Right cardiac atrium (tissue), 5 donors: ENCODE measurements at regions not wholly inside any gene's neighbourhood (a gene's known extent, or its start where the extent isn't known, plus 50 kb on each side); places are given as distances from the start of the nearest gene placed in this dataset.

Experiments used
- ATAC-seq, 2 donors: fragments of 200-7000 bp; cut with Tn5 transposase; one replicate each; pipeline versions ENCODE4 v1.8.0 to v1.9.1; 2020; ENCODE audit warnings: moderate library complexity in 2 of 2, mild to moderate bottlenecking in 1 of 2
- DNase-seq, 3 donors: peaks; one replicate each; pipeline ENCODE4 v3.0.0-alpha.2; 2020
- H3K27ac ChIP-seq: one replicate; pipeline ENCODE4 v1.5.1; 2013; ENCODE audit warnings: mild to moderate bottlenecking, low read length, control low read depth, moderate library complexity
- H3K27me3 ChIP-seq: one replicate; pipeline ENCODE4 v1.6.1; 2013; ENCODE audit not compliant: control insufficient read depth, insufficient read depth
- H3K4me1 ChIP-seq: one replicate; pipeline ENCODE4 v1.6.1; 2013; ENCODE audit warnings: low read length; ENCODE audit not compliant: control insufficient read depth, insufficient read depth
- H3K4me3 ChIP-seq: one replicate; pipeline ENCODE4 v1.5.1; 2013; ENCODE audit warnings: low read length, control low read depth
- H3K9me3 ChIP-seq: one replicate; pipeline ENCODE4 v1.6.1; 2013; ENCODE audit warnings: low read length; ENCODE audit not compliant: control insufficient read depth
- WGBS: extraction: QIAGEN DNeasy Blood & Tissue Kit; methylation state at CpG from one replicate; pipeline ENCODE4 v1.1.7; 2013; 5-methylcytosine and 5-hydroxymethylcytosine counted together
- intact Hi-C, 4 donors: fragments of 100-400 bp; cut with DNase I; formaldehyde crosslinking; loops; one replicate each; pipeline versions ENCODE4 v1.11.0 to v1.14.0; 2022 to 2023
- donor health status: healthy with polysubstance abuse.
- donor health status: DM: no; HTN: yes; CAD: no.
- donor health status: DM: no; HTN: no; CAD: no.
- donor health status: DM: no; HTN: yes; CAD: no; lungs with severe emphysema.
- donor health status: DM: yes; HTN: yes; CAD: no.

DNA sequence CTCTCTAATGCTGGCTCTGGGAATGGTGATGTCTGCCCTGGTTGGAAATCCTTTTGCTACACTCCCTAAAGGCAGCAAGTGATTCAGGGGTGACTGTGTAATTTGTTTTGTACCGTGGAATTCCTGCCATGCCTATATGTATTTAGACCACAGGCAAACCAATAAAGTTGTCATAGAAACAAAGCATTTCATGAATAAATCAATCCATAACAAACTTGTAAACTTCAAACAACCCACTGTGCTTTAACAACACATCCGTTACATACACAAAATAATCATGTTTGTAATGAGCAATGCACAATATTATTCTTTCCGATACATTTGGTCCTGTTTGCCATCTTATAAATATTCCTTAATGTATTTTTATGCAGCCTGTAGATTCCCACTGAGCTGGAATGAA is 330.3 kb upstream of the SNX7 start:
- H3K9me3 ChIP-seq: no peaks in the 10 kb centered on the region
- intact Hi-C loops: no loop called here
- no peak for ATAC-seq
- no peak overlapping the region for H3K27ac ChIP-seq
- H3K4me3 ChIP-seq: no peak overlapping the region
- 52% methylated on average over 3 of the region's 3 CpGs for WGBS
- no peaks in the 10 kb centered on the region for H3K4me1 ChIP-seq
- no peak for DNase-seq
- H3K27me3 ChIP-seq: no peaks in the 10 kb centered on the region

DNA sequence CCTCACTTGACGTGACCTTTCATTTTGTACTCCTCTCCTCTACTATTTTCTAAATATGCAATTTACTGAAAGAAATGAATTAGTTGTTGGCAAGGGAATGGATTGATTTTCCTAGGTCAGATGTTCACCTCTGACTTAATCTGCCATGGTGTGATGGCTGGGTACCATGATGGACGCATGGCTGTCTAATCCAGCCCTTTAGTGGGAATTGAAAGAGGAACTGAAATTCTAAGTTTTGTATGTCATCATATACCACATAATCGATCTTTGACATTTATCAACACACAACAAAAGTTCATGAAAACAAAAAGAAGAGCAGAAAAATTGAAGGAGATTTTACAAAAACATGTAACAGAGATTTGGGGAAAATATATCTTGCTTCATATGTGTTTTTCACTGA is 331.3 kb upstream of the SNX7 start:
- ATAC-seq (no peak), DNase-seq (no peak)
- H3K4me1 ChIP-seq: no peaks in the 10 kb centered on the region
- no peaks in the 10 kb centered on the region for H3K9me3 ChIP-seq
- H3K27ac ChIP-seq: no peak overlapping the region
- no peak overlapping the region for H3K4me3 ChIP-seq
- intact Hi-C loops: no loop called here
- H3K27me3 ChIP-seq: no peaks in the 10 kb centered on the region
- 87% methylated on average over 3 of the region's 3 CpGs for WGBS

DNA sequence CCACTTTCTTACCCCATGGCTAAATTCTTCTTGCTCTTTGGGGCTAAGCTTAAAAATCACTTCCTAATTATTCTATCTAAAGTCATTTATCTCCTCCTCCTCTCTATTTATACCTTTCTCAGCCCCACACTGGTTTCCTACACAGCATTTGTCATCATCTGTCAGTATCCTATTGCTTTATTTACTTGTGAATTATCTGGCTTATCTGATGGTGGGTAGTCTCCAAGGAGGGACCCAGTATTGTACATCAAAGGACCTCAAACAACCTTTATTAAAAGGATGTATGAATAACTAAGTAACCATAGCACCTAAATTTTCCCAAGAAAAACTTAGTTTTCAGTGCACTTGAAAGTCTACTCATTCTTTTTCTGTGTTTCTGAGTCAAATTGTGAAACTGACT is 332.7 kb upstream of the SNX7 start:
- H3K27me3 ChIP-seq: no peaks in the 10 kb centered on the region
- ATAC-seq (no peak), DNase-seq (no peak)
- no peak overlapping the region for H3K27ac ChIP-seq
- H3K4me1 ChIP-seq: peaks cover 1% of the 10 kb centered on the region
- intact Hi-C loops: no loop called here
- H3K9me3 ChIP-seq: no peaks in the 10 kb centered on the region
- H3K4me3 ChIP-seq: no peak overlapping the region

DNA sequence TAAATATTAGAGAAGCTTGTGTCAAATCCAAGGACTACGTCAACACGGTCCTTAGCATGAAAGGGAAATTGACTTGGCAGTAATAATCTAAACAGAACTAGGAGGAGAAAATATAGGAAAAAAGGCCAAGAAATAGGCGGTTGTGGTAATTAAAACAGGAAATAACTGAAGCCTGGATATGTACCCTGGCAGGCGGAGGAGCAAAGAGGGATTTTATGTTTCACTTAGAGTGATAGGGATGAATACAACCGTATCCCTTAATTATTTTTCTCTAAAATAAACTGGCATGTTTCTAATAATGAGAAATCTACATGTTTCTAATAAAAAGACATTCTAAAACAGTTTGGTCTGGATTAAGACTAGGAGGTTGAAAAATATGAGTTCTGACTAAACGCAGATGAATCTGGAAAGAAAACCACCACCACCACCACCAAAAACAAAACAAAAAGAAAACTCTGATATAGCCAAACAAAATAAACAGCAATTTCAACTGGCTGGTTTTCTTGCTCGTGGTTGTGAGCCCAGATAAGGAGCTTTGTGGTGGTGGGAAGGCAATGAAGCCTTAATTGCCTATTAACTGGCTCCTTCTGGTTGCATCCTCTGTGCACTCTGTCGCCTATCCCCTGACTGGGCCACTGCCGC is 334.2 kb upstream of the SNX7 start:
- peak in 1 of 2 donors; percentile 33 for ATAC-seq
- intact Hi-C loops: no loop called here
- WGBS: 39% methylated on average over 9 of the region's 9 CpGs

DNA sequence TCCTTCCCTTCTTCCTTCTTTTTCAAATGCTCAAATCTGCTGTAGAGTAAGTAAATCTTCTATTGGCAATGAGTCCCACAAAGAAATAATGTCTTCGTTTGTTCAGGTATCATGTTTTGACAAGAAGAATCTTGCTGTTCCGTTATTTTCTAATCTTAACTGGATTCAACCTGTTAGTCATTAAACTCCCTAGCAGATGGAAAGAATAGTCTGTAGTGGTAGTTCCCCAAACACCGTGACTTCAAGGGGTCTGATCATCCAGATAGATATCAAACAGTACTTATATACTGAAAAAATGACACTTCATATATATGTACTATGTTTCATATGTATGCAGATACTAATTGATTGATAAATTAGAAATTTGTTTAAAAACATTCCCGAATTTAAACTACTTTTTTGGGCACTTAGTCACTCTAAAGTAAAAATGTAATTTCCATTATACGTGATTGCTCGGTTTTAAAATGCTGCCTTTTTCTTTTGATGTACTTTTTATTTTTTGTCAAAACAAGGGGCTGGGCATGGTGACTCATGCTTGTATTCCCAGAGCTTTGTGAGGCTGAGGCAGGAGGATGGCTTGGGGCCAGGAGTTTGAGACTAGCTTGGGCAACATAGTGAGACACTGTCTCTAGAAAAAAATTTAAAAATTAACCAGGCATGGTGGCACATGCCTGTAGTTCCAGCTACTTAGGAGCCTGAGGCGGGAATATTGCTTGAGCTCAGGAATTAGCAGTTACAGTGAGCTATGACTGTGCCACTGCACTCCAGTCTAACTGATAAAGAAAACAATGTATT is 335.7 kb upstream of the SNX7 start:
- no peak overlapping the region for H3K27ac ChIP-seq

More for the DNA sequence above, 334.2 kb upstream of the SNX7 start:
- Histone ChIP-seq H3K9me3 (no peaks in the 10 kb centered on the region), H3K4me1 (peaks cover 2% of the 10 kb centered on the region), H3K27ac (no peak overlapping the region), H3K4me3 (no peak overlapping the region), H3K27me3 (no peaks in the 10 kb centered on the region)
- peak in 1 of 3 donors; percentile 29 for DNase-seq

DNA sequence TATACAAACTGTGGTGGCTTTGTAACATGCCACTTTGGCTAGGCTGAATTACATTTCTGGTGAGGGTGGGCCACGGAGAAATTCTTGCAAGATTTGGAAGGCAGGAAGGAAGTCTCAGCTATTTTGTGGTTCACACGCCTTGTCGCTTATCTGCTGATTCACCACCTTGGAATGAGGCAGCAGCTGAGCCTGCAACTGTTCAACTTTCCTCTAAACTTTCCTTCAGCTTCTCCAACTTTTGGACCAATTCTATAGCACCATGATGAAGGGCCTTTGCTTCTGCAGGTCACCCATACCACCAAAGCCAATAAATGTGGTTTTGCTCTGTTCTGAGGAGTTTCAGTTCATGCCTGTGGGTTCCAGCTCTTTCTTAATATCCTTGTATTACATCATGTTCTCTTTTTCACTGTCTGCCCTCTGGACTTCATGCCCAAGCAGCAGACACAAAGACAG is 337.6 kb upstream of the SNX7 start:
- 21% methylated on average over 3 of the region's 3 CpGs for WGBS
- peak; percentile 88 to 94 for ATAC-seq
- no peaks in the 10 kb centered on the region for H3K9me3 ChIP-seq
- no peak overlapping the region for H3K4me3 ChIP-seq
- H3K27ac ChIP-seq: peak overlapping the region; percentile 71
- intact Hi-C loops: no loop called here
- H3K4me1 ChIP-seq: peaks cover 2% of the 10 kb centered on the region
- H3K27me3 ChIP-seq: no peaks in the 10 kb centered on the region
- peak; percentile 33 to 73 (median 38) for DNase-seq

More for the DNA sequence above, 335.7 kb upstream of the SNX7 start:
- DNase-seq (peak; percentile 78 to 84 (median 83)), ATAC-seq (peak; percentile 46 to 70)
- Histone ChIP-seq H3K9me3 (no peaks in the 10 kb centered on the region), H3K4me3 (no peak overlapping the region), H3K4me1 (peaks cover 2% of the 10 kb centered on the region), H3K27me3 (no peaks in the 10 kb centered on the region)
- intact Hi-C loops: no loop called here
- 65% methylated on average over 7 of the region's 7 CpGs for WGBS

DNA sequence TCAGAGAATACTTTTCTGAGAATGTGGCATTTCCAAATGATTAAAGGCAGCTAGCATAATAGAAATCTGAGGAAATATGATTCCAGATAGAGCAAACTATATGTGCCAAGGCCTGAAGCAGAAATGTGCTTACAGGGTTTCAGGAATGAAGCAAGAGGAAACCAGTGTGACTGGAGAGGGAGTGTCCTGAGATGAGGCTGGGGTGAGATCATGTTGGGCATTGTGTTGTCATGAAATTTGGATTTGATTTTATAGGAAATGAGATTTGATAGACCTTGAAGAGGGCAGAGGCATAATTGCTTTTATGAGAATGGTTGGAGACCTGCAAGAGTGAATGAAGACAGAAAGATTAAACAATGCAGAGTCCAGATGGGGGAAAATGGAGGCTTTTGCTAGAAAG is 338.1 kb upstream of the SNX7 start:
- ATAC-seq: peak; percentile 85 to 92
- DNase-seq: peak in 1 of 3 donors; percentile 12
- Histone ChIP-seq H3K4me1 (peaks cover 2% of the 10 kb centered on the region), H3K27ac (no peak overlapping the region), H3K9me3 (no peaks in the 10 kb centered on the region), H3K4me3 (no peak overlapping the region), H3K27me3 (no peaks in the 10 kb centered on the region)
- intact Hi-C loops: no loop called here

DNA sequence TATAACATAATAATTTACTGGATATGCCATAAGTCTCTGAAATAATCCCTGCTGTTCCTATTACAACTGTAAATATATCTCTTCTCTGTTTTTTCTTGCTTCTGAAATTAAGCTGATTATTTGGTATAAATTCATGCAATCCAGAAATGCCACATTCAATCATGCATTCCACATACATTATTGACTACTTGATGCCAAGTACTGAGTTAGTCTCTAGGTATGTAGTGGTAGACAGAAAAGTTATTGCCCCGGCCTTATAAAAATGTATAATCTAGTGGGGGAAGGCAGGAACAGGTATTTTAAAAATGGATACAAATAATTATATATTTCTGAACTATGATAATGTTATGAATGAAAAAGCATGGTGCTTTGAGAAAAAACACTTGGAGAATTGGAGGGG is 338.6 kb upstream of the SNX7 start:
- ATAC-seq (no peak), DNase-seq (no peak)
- Histone ChIP-seq H3K4me3 (no peak overlapping the region), H3K9me3 (no peaks in the 10 kb centered on the region), H3K27ac (no peak overlapping the region), H3K27me3 (no peaks in the 10 kb centered on the region), H3K4me1 (peaks cover 2% of the 10 kb centered on the region)
- intact Hi-C loops: no loop called here
- WGBS: 90% methylated on average over 1 of the region's 1 CpG

DNA sequence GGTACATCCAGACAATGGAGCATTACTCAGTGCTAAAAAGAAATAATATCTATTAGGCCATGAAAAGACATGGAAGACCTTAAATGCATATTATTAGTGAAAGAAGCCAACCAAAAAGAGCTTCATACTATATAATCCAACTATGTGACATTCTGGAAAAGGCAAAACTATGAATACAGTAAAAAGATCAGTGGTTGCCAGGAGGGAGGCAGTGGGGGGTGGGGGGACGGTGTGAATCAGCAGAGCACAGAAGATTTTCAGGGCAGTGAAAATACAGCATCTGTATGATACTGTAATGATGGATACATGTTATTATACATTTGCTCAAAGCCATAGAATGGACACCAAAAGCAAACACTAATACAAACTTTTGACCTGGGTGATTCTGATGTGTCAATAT is 339.4 kb upstream of the SNX7 start:
- intact Hi-C loops: no loop called here
- no peak for ATAC-seq
- Histone ChIP-seq H3K9me3 (no peaks in the 10 kb centered on the region), H3K4me3 (no peak overlapping the region), H3K27ac (no peak overlapping the region), H3K27me3 (no peaks in the 10 kb centered on the region), H3K4me1 (peaks cover 2% of the 10 kb centered on the region)
- 74% methylated on average over 1 of the region's 1 CpG for WGBS
- DNase-seq: no peak

DNA sequence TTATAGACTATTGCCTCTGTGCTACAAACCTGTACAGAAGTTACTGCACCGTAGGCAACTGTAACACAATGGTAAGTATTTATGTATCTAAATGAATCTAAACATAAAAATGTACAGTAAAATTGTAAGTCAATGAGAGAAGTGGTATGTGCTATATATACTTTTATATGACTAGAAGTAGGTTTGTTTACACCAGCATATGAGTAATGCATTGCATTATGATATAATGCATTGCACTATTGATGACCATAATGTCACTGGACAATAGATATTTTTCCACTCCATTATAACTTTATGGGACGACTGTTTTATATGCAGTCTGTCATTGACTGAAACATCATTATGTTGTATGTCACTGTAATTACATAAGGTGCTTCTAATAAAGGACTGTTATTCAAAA is 340.3 kb upstream of the SNX7 start:
- intact Hi-C loops: no loop called here
- 90% methylated on average over 2 of the region's 2 CpGs for WGBS
- DNase-seq: no peak
- peaks cover 2% of the 10 kb centered on the region for H3K4me1 ChIP-seq
- no peak overlapping the region for H3K27ac ChIP-seq
- H3K4me3 ChIP-seq: no peak overlapping the region
- H3K27me3 ChIP-seq: no peaks in the 10 kb centered on the region
- H3K9me3 ChIP-seq: no peaks in the 10 kb centered on the region
- no peak for ATAC-seq

DNA sequence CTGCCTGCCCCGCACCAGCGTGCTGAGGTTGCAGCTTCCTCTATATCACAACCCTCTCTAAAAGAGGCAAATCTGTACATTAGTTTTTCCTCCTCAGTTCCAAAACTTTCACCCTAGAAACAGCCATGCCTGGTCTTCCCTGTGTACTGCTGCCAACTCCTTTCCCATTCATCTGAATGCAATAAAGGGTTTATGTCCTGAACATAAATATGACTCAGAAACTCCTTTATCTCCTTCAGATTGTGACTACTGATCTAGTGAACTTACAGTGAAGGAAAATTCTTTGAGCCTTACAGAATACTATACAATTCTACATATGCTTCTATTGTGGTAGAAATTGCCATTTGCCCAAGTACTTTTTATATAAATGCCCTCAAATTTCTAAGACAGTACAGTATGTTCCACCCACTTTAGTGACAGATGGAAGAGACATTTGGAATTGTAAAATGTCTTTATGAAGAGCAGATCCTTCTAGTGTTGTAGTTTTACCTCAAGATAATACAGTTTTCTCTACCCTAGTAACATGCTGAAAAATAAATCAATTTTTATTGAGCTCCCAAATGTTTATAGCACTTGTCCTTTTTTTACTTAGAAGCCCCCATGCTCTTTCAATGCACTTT is 345.1 kb upstream of the SNX7 start:
- intact Hi-C loops: no loop called here
- H3K4me1 ChIP-seq: no peaks in the 10 kb centered on the region
- H3K27ac ChIP-seq: no peak overlapping the region
- 63% methylated on average over 2 of the region's 2 CpGs for WGBS
- no peak for ATAC-seq
- H3K27me3 ChIP-seq: no peaks in the 10 kb centered on the region
- peak in 1 of 3 donors; percentile 32 for DNase-seq
- no peaks in the 10 kb centered on the region for H3K9me3 ChIP-seq
- H3K4me3 ChIP-seq: no peak overlapping the region
